Upper lobe of left lung (tissue), 6 donors: ENCODE measurements at regions not wholly inside any gene's neighbourhood (a gene's known extent, or its start where the extent isn't known, plus 50 kb on each side); places are given as distances from the start of the nearest gene placed in this dataset.

ENCODE experiments used
- ATAC-seq, 2 donors: fragments of 200-7000 bp; cut with Tn5 transposase; one replicate each; pipeline ENCODE4 v1.9.1; 2022; ENCODE audit warnings: mild to moderate bottlenecking in 2 of 2, moderate library complexity in 2 of 2; ENCODE audit not compliant: low FRiP score in 2 of 2
- DNase-seq, 2 donors: peaks; one replicate each; pipeline ENCODE4 v3.0.0-alpha.2; 2019 to 2020
- H3K27ac ChIP-seq, 4 donors: fragments of 200-600 bp; sonication (generic); one replicate each; pipeline ENCODE4 v1.5.1; 2016 to 2019
- H3K27me3 ChIP-seq, 4 donors: fragments of 200-600 bp; sonication (generic); one replicate each; pipeline ENCODE4 v1.5.1; 2017 to 2019
- H3K36me3 ChIP-seq, 4 donors: fragments of 200-600 bp; sonication (generic); one replicate each; pipeline ENCODE4 v1.5.1; 2016 to 2019
- H3K4me1 ChIP-seq, 4 donors: fragments of 200-600 bp; sonication (generic); one replicate each; pipeline ENCODE4 v1.5.1; 2018 to 2019
- H3K4me3 ChIP-seq, 4 donors: fragments of 200-600 bp; sonication (generic); one replicate each; pipeline ENCODE4 v1.5.1; 2017 to 2019; ENCODE audit warnings: mild to moderate bottlenecking in 2 of 4, moderate library complexity in 1 of 4
- H3K9me3 ChIP-seq, 4 donors: fragments of 200-600 bp; sonication (generic); one replicate each; pipeline ENCODE4 v1.5.1; 2018 to 2019
- CTCF ChIP-seq, 6 experiments: fragments of 450-650 bp in 4 of 6; fragments of 200-600 bp in 2 of 6; sonication (generic) in 2 of 6; IDR thresholded peaks; one replicate each; pipeline ENCODE4 v1.5.1; 2016 to 2019; ENCODE audit warnings: antibody characterized with exemption in 6 of 6
- EP300 ChIP-seq, 4 donors: sonication (generic); formaldehyde crosslinking; IDR thresholded peaks; one replicate each; pipeline ENCODE4 v1.5.1; 2017; ENCODE audit warnings: antibody characterized with exemption in 4 of 4, control low read depth in 2 of 4
- POLR2A ChIP-seq, 4 donors: fragments of 450-650 bp; IDR thresholded peaks; one replicate each; pipeline ENCODE4 v1.5.1; 2016 to 2017; ENCODE audit warnings: antibody characterized with exemption in 4 of 4, mild to moderate bottlenecking in 2 of 4
- POLR2AphosphoS5 ChIP-seq, 2 donors: sonication (generic); formaldehyde crosslinking; IDR thresholded peaks; one replicate each; pipeline ENCODE4 v1.5.1; 2017; ENCODE audit warnings: antibody characterized with exemption in 2 of 2
- WGBS, 2 donors: methylation state at CpG; one replicate each; pipeline ENCODE4 v1.1.5; 2017 to 2018; 5-methylcytosine and 5-hydroxymethylcytosine counted together
- donor health status: DM: no; HTN: no; CAD: no; lungs with moderate emphysema.
- donor health status: DM: no; HTN: yes; CAD: no; lungs with severe emphysema.

DNA sequence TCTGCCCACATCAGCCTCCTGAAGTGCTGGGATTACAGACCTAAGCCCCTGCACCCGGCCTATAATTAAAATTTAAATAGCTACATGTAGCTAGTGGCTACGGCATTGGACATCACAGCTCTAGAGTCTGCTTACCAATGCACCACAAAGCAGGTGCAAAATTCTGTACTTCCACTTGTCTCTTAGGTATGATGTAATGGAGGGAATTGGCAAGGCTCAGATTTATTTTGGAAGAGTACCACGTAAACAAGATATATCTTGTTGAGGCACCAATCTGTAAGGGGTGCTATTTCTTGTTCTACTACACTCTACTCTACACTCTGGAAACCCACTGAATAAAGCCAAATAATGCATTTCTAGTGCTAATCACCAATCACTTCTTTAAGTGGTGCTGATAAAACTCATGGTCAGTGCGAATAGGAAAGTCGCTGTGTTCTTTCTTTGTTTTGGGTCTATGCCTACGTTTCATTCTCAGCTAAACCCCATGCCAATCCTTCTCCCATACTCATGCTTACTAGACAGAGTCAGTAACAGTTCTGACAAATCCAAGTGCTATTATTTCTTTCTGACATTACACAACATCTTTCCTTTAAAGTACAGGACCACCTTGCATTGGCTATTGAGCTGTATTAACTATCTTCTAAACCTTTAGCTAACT lies 92.3 kb downstream of the GC start:
- Histone ChIP-seq H3K4me1 (no peaks in the 10 kb centered on the region), H3K36me3 (no peaks in the 10 kb centered on the region), H3K9me3 (no peaks in the 10 kb centered on the region), H3K27me3 (no peaks in the 10 kb centered on the region), H3K4me3 (no peak overlapping the region), H3K27ac (no peak overlapping the region)
- no peak for DNase-seq
- no peak for ATAC-seq
- WGBS, 2 donors = 77 to 80% methylated on average over 6 of the region's 6 CpGs
- TF ChIP-seq EP300 (IDR thresholded peaks at IDR 0.05) = no peak
- TF ChIP-seq POLR2A (IDR thresholded peaks at IDR 0.05) = no peak
- TF ChIP-seq CTCF (IDR thresholded peaks at IDR 0.05) = no peak

GRCh38 chr4:71689822-71690221 lies 94.1 kb downstream of the GC start:
- 96 to 99% methylated on average over 4 of the region's 4 CpGs for WGBS, 2 donors
- no peaks in the 10 kb centered on the region for H3K4me1 ChIP-seq
- TF ChIP-seq CTCF (IDR thresholded peaks at IDR 0.05) (no peak), POLR2AphosphoS5 (IDR thresholded peaks at IDR 0.05) (no peak), POLR2A (IDR thresholded peaks at IDR 0.05) (no peak), EP300 (IDR thresholded peaks at IDR 0.05) (no peak)

DNA sequence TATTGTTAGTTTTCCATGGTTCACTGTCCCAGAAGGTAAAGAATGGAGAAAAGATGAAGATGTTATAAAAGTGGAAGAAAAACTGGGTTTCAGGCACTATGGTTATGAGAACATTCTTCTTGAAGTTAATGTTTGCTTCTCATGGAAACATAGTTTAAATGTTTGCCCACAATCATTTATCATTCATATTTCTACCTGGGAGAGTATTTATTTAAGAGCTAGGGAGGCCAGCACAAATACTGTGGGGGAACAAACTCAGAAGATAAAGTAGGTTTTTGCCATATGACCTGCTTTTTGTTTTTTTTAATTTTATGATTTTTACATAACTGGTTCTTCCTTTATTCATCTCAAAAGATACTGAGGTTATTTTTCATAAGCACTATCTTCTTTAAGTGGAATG lies 96.8 kb downstream of the GC start:
- TF ChIP-seq POLR2A (IDR thresholded peaks at IDR 0.05) (no peak), CTCF (IDR thresholded peaks at IDR 0.05) (no peak), EP300 (IDR thresholded peaks at IDR 0.05) (no peak), POLR2AphosphoS5 (IDR thresholded peaks at IDR 0.05) (no peak)
- Histone ChIP-seq H3K36me3 (no peaks in the 10 kb centered on the region), H3K4me1 (no peaks in the 10 kb centered on the region), H3K27ac (no peak overlapping the region), H3K27me3 (no peaks in the 10 kb centered on the region), H3K9me3 (no peaks in the 10 kb centered on the region), H3K4me3 (no peak overlapping the region)
- DNase-seq = no peak
- no peak for ATAC-seq

More at GRCh38 chr4:71689822-71690221, 94.1 kb downstream of the GC start:
- H3K27me3 ChIP-seq = no peaks in the 10 kb centered on the region
- no peaks in the 10 kb centered on the region for H3K9me3 ChIP-seq
- DNase-seq (no peak), ATAC-seq (no peak)
- no peak overlapping the region for H3K27ac ChIP-seq
- H3K4me3 ChIP-seq = no peak overlapping the region
- no peaks in the 10 kb centered on the region for H3K36me3 ChIP-seq

- H3K36me3 ChIP-seq = no peaks in the 10 kb centered on the region
- WGBS, 2 donors = 82 to 84% methylated on average over 1 of the region's 1 CpG
- H3K4me1 ChIP-seq = no peaks in the 10 kb centered on the region
- H3K27ac ChIP-seq = no peak overlapping the region
- no peak for ATAC-seq
- no peak overlapping the region for H3K4me3 ChIP-seq
- DNase-seq = no peak
- no peaks in the 10 kb centered on the region for H3K9me3 ChIP-seq
- H3K27me3 ChIP-seq = no peaks in the 10 kb centered on the region
- TF ChIP-seq CTCF (IDR thresholded peaks at IDR 0.05) (no peak), EP300 (IDR thresholded peaks at IDR 0.05) (no peak)
These were observed 97.9 kb downstream of the GC start for GRCh38 chr4:71685975-71686374.

DNA sequence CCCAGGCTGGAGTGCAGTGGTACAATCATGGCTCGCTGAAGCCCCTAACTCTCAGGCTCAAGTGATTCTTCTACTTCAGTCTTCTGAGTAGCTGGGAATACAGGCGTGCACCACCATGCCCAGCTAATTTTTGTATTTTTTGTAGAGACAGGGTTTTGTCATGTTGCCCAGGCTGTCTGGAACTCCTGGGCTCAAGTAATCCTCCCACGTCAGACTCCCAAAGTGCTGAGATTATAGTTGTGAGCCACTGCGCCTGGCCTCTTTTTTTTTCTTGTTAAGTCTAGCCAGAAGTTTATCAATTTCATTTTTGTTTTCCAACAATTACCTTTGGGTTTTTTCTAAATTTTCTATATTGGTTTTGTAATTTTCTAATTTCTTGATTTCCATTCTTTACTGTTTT lies 100.6 kb downstream of the GC start:
- no peak overlapping the region for H3K27ac ChIP-seq
- no peak for ATAC-seq

More for the DNA sequence above, 100.6 kb downstream of the GC start:
- no peak for DNase-seq
- H3K9me3 ChIP-seq = no peaks in the 10 kb centered on the region
- TF ChIP-seq EP300 (IDR thresholded peaks at IDR 0.05) (no peak), CTCF (IDR thresholded peaks at IDR 0.05) (no peak), POLR2A (IDR thresholded peaks at IDR 0.05) (no peak), POLR2AphosphoS5 (IDR thresholded peaks at IDR 0.05) (no peak)
- H3K36me3 ChIP-seq = no peaks in the 10 kb centered on the region
- WGBS, 2 donors = 86 to 91% methylated on average over 4 of the region's 4 CpGs
- H3K4me1 ChIP-seq = no peaks in the 10 kb centered on the region
- H3K27me3 ChIP-seq = no peaks in the 10 kb centered on the region
- no peak overlapping the region for H3K4me3 ChIP-seq
